K562 (cell line): ENCODE measurements at regions not wholly inside any gene's neighbourhood (a gene's known extent, or its start where the extent isn't known, plus 50 kb on each side); places are given as distances from the start of the nearest gene placed in this dataset.

Source experiments
- ATAC-seq: fragments of 200-7000 bp; cut with Tn5 transposase; 3 replicates; pipeline ENCODE4 v1.9.1; 2020; ENCODE audit warnings: moderate library complexity
- BruUV-seq: library from RNA; stranded (reverse); fragments of 400-500 nt; replicated peaks from 2 replicates; lab custom pipeline; 2021; lab: Mats Ljungman, UMichigan
- CTCF ChIA-PET: fragments of 300-600 bp; formaldehyde crosslinking; extraction: SDS; loops from one replicate; lab custom pipeline; 2021; ENCODE audit warnings: low intra/inter-chr PET ratio; lab: Yijun Ruan, JAX
- POLR2A ChIA-PET: fragments of 300-600, 350-650 bp; sonication (Branson Sonifier 250); formaldehyde crosslinking; extraction: SDS; loops from one replicate; lab custom pipeline; 2021; ENCODE audit warnings: antibody characterized with exemption, inconsistent platforms; lab: Yijun Ruan, JAX
- DNase-seq, 4 experiments: peaks; one replicate each; pipeline versions ENCODE4 v3.0.0 to v3.0.0-alpha.2; 2011 to 2018; ENCODE audit warnings: low spot score in 3 of 4, mixed read lengths in 3 of 4; ENCODE audit errors: extremely low read depth in 1 of 4
- FAIRE-seq: peaks from 2 replicates; lab custom pipeline; 2011; peaks lifted over from hg19 to GRCh38; lab: Jason Lieb, UNC
- H2AFZ ChIP-seq: 2 replicates; pipeline ENCODE4 v1.6.0; 2011; ENCODE audit warnings: low read depth, low read length, control low read depth, inconsistent platforms
- H3K27ac ChIP-seq: fragments of 200-600 bp; 3 replicates; pipeline ENCODE4 v1.8.0; 2011; ENCODE audit warnings: low read depth, mild to moderate bottlenecking, control low read depth, inconsistent platforms, low read length, moderate library complexity, mixed read lengths; ENCODE audit errors: extremely low read depth
- H3K27me3 ChIP-seq, 2 experiments: fragments of 300-600 bp in 1 of 2; 2 replicates in 1 of 2; 3 replicates in 1 of 2; pipeline versions ENCODE4 v1.6.0 to v1.8.0; 2011; ENCODE audit warnings: inconsistent platforms in 2 of 2, low read length in 2 of 2, mild to moderate bottlenecking in 1 of 2, mixed read lengths in 1 of 2, moderate library complexity in 1 of 2; ENCODE audit not compliant: control insufficient read depth in 2 of 2, insufficient read depth in 2 of 2
- H3K36me3 ChIP-seq: fragments of 300-600 bp; 3 replicates; pipeline ENCODE4 v1.8.0; 2011; ENCODE audit warnings: mild to moderate bottlenecking, low read length, inconsistent platforms; ENCODE audit not compliant: control insufficient read depth, insufficient read depth
- H3K4me1 ChIP-seq, 2 experiments: fragments of 200-600 bp in 1 of 2; replicated peaks in 1 of 2; 2 replicates in 1 of 2; 3 replicates in 1 of 2; pipeline versions ENCODE4 v1.5.1 to v1.8.0; 2011; ENCODE audit warnings: inconsistent platforms in 2 of 2, low read length in 2 of 2, mild to moderate bottlenecking in 1 of 2, mixed read lengths in 1 of 2, moderate library complexity in 1 of 2; ENCODE audit not compliant: control insufficient read depth in 2 of 2, insufficient read depth in 2 of 2
- H3K4me2 ChIP-seq: 2 replicates; pipeline ENCODE4 v1.6.1; 2011; ENCODE audit warnings: low read length, control low read depth, inconsistent platforms, mixed read lengths; ENCODE audit not compliant: insufficient read depth
- H3K4me3 ChIP-seq: fragments of 200-600 bp; sonication (generic), shearing (Covaris generic); 2 replicates; pipeline ENCODE4 v1.5.1; 2016; ENCODE audit warnings: control low read depth, inconsistent platforms
- H3K79me2 ChIP-seq: fragments of 200-600 bp; 3 replicates; pipeline ENCODE4 v1.8.0; 2011; ENCODE audit warnings: low read length, inconsistent platforms; ENCODE audit not compliant: control insufficient read depth, insufficient read depth
- H3K9ac ChIP-seq, 2 experiments: 2 replicates each; pipeline versions ENCODE4 v1.6.0 to v1.6.1; 2011; ENCODE audit warnings: low read depth in 2 of 2, low read length in 2 of 2, control low read depth in 1 of 2, inconsistent platforms in 1 of 2, mild to moderate bottlenecking in 1 of 2, mixed read lengths in 1 of 2; ENCODE audit not compliant: insufficient read depth in 1 of 2
- H3K9me1 ChIP-seq: one replicate; pipeline ENCODE4 v1.6.0; 2011; ENCODE audit warnings: inconsistent platforms, mild to moderate bottlenecking, low read length, moderate library complexity; ENCODE audit not compliant: control insufficient read depth, insufficient read depth
- H3K9me3 ChIP-seq: replicated peaks from 2 replicates; pipeline ENCODE4 v1.5.1; 2011; ENCODE audit warnings: low read depth, low read length, inconsistent platforms; ENCODE audit not compliant: control insufficient read depth, insufficient read depth
- H4K20me1 ChIP-seq: replicated peaks from 2 replicates; pipeline ENCODE4 v1.6.1; 2011; ENCODE audit warnings: low read length, inconsistent platforms, mixed read lengths; ENCODE audit not compliant: control insufficient read depth, insufficient read depth
- ERF ChIP-seq: fragments of 450-650 bp; formaldehyde crosslinking; IDR thresholded peaks from 2 replicates; pipeline ENCODE4 v1.4.0; 2020; ENCODE audit warnings: mild to moderate bottlenecking, mixed read lengths
- ZBTB49 ChIP-seq: sonication (generic); formaldehyde crosslinking; IDR thresholded peaks from 2 replicates; pipeline ENCODE4 v1.8.0; 2022; ENCODE audit warnings: missing genetic modification reagents, mild to moderate bottlenecking, borderline replicate concordance
- ZNF717 ChIP-seq: fragments of 250-450 bp; sonication (Bioruptor Pico); IDR thresholded peaks from 2 replicates; pipeline ENCODE4 v1.5.0; 2021
- WGBS: fragments of 100-300 bp; shearing (Covaris generic); methylation state at CpG from one replicate; pipeline ENCODE4 v1.1.6; 2016; ENCODE audit warnings: low coverage, mixed read lengths; ENCODE audit not compliant: insufficient coverage; ENCODE audit errors: missing lambda C conversion rate; 5-methylcytosine and 5-hydroxymethylcytosine counted together
- in situ Hi-C: fragments of 300-500 bp; cut with MboI; formaldehyde crosslinking; loops from 4 replicates; pipeline ENCODE4 v1.15.0; 2018; ENCODE audit warnings: inconsistent platforms, mixed read lengths
- intact Hi-C: fragments of 100-400 bp; cut with micrococcal nuclease; formaldehyde crosslinking; loops from 2 replicates; pipeline ENCODE4 v1.14.2; 2022
- TF ChIP-seq, protein P1 (sequence below): fragments of 450-650 bp; IDR thresholded peaks from 2 replicates; pipeline ENCODE4 v1.6.1; 2017; ENCODE audit warnings: mild to moderate bottlenecking, moderate library complexity

GRCh38 chr11:109508943-109509342 lies 87.0 kb downstream of the C11orf87 start:
- CTCF ChIA-PET, result no interaction called here
- ATAC-seq (no peak), DNase-seq (no peak), FAIRE-seq (no peak)
- Histone ChIP-seq H3K9me3 (no peaks in the 10 kb centered on the region), H3K9ac (no peak overlapping the region), H3K79me2 (no peaks in the 10 kb centered on the region), H3K36me3 (no peaks in the 10 kb centered on the region), H3K27me3 (no peaks in the 10 kb centered on the region), H3K27ac (no peak overlapping the region), H2AFZ (no peak overlapping the region), H3K4me3 (no peak overlapping the region), H4K20me1 (no peaks in the 10 kb centered on the region), H3K4me1 (no peaks in the 10 kb centered on the region), H3K4me2 (no peak overlapping the region), H3K9me1 (no peaks in the 10 kb centered on the region)
- TF ChIP-seq, protein P1, sequence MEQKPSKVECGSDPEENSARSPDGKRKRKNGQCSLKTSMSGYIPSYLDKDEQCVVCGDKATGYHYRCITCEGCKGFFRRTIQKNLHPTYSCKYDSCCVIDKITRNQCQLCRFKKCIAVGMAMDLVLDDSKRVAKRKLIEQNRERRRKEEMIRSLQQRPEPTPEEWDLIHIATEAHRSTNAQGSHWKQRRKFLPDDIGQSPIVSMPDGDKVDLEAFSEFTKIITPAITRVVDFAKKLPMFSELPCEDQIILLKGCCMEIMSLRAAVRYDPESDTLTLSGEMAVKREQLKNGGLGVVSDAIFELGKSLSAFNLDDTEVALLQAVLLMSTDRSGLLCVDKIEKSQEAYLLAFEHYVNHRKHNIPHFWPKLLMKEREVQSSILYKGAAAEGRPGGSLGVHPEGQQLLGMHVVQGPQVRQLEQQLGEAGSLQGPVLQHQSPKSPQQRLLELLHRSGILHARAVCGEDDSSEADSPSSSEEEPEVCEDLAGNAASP, result no peak
- TF ChIP-seq ZNF717 (no peak), ERF (no peak), ZBTB49 (CRISPR knock-in tag) (no peak)
- BruUV-seq, result no TSS peak
- POLR2A ChIA-PET, result no interaction called here
- intact Hi-C loops, result no loop called here
- WGBS, result 0% methylated on average over 2 of the region's 2 CpGs
- in situ Hi-C loops, result no loop called here
